AG08396 (cell line): ENCODE measurements at regions not wholly inside any gene's neighbourhood (a gene's known extent, or its start where the extent isn't known, plus 50 kb on each side); places are given as distances from the start of the nearest gene placed in this dataset.
"Not testable (repeated sequence)": the region's sequence is repeated elsewhere in the genome, so short reads cannot be mapped to it uniquely, and the experiment has no call there.

ENCODE experiments used
- DNase-seq: peaks from one replicate; pipeline ENCODE4 v3.0.0; 2012; ENCODE audit warnings: low spot score, mixed read lengths

- DNase-seq = no peak
Measured at GRCh38 chr5:163885117-163885516, 379.7 kb downstream of the MAT2B start.

GRCh38 chr5:163887854-163888253 lies 382.4 kb downstream of the MAT2B start:
- DNase-seq = no peak

GRCh38 chr5:163888366-163888765 lies 382.9 kb downstream of the MAT2B start:
- no peak for DNase-seq

GRCh38 chr5:163889369-163889768 lies 383.9 kb downstream of the MAT2B start:
- peak; percentile 36 for DNase-seq

- no peak for DNase-seq
Measured at GRCh38 chr5:163890261-163890660, 384.8 kb downstream of the MAT2B start.

GRCh38 chr5:163893281-163893680 lies 387.9 kb downstream of the MAT2B start:
- no peak for DNase-seq

GRCh38 chr5:163894645-163895044 lies 389.2 kb downstream of the MAT2B start:
- DNase-seq = no peak

GRCh38 chr5:163898873-163899272 lies 393.5 kb downstream of the MAT2B start:
- DNase-seq = no peak

GRCh38 chr5:163907783-163908182 lies 402.4 kb downstream of the MAT2B start:
- not testable (repeated sequence) for DNase-seq

GRCh38 chr5:163908253-163908652 lies 402.8 kb downstream of the MAT2B start:
- no peak for DNase-seq

- DNase-seq = no peak
Measured at GRCh38 chr5:163910226-163910625, 404.8 kb downstream of the MAT2B start.

GRCh38 chr5:163912046-163912445 lies 406.6 kb downstream of the MAT2B start:
- DNase-seq = no peak

- no peak for DNase-seq
Measured at GRCh38 chr5:163913548-163913947, 408.1 kb downstream of the MAT2B start.

GRCh38 chr5:163914910-163915309 lies 409.5 kb downstream of the MAT2B start:
- DNase-seq = no peak

- DNase-seq = no peak
Measured at GRCh38 chr5:163915481-163915961, 410.1 kb downstream of the MAT2B start.

- no peak for DNase-seq
Measured at GRCh38 chr5:163916376-163916775, 411.0 kb downstream of the MAT2B start.

GRCh38 chr5:163916861-163917260 lies 411.4 kb downstream of the MAT2B start:
- no peak for DNase-seq

GRCh38 chr5:163917747-163918146 lies 412.3 kb downstream of the MAT2B start:
- DNase-seq = no peak

GRCh38 chr5:163934990-163935389 lies 429.6 kb downstream of the MAT2B start:
- not testable (repeated sequence) for DNase-seq

GRCh38 chr5:163938595-163938994 lies 433.2 kb downstream of the MAT2B start:
- DNase-seq = no peak

- DNase-seq = no peak
Measured at GRCh38 chr5:163941079-163941478, 435.7 kb downstream of the MAT2B start.

GRCh38 chr5:163943546-163943945 lies 438.1 kb downstream of the MAT2B start:
- no peak for DNase-seq

- no peak for DNase-seq
Measured at GRCh38 chr5:163944738-163945137, 439.3 kb downstream of the MAT2B start.

- no peak for DNase-seq
Measured at GRCh38 chr5:163947848-163948666, 442.6 kb downstream of the MAT2B start.
